Osteoblast (primary cell): ENCODE measurements at regions not wholly inside any gene's neighbourhood (a gene's known extent, or its start where the extent isn't known, plus 50 kb on each side); places are given as distances from the start of the nearest gene placed in this dataset.

Experiments
- DNase-seq: peaks from one replicate; pipeline ENCODE4 v3.0.0; 2011; ENCODE audit warnings: low spot score, mixed read lengths; ENCODE audit not compliant: insufficient read length; ENCODE audit errors: missing footprints
- H2AFZ ChIP-seq: 2 replicates; pipeline ENCODE4 v1.6.0; 2011; ENCODE audit warnings: mild to moderate bottlenecking, low read length
- H3K27ac ChIP-seq: 2 replicates; pipeline ENCODE4 v1.5.1; 2011; ENCODE audit warnings: mild to moderate bottlenecking, low read depth, low read length, moderate library complexity
- H3K27me3 ChIP-seq: 2 replicates; pipeline ENCODE4 v1.6.0; 2012; ENCODE audit warnings: mild to moderate bottlenecking, control low read depth, inconsistent platforms, low read length, moderate library complexity; ENCODE audit not compliant: insufficient read depth
- H3K36me3 ChIP-seq: 2 replicates; pipeline ENCODE4 v1.5.1; 2011; ENCODE audit warnings: mild to moderate bottlenecking, low read length, control low read depth, moderate library complexity; ENCODE audit not compliant: insufficient read depth
- H3K4me1 ChIP-seq: 2 replicates; pipeline ENCODE4 v1.5.1; 2011; ENCODE audit warnings: mild to moderate bottlenecking, low read length, control low read depth, moderate library complexity; ENCODE audit not compliant: insufficient read depth
- H3K4me2 ChIP-seq: 2 replicates; pipeline ENCODE4 v1.6.0; 2011; ENCODE audit warnings: mild to moderate bottlenecking, low read length; ENCODE audit not compliant: insufficient read depth
- H3K4me3 ChIP-seq: fragments of 200-600 bp; sonication (generic); 3 replicates; pipeline ENCODE4 v1.5.1; 2012; ENCODE audit warnings: mild to moderate bottlenecking, low read length, inconsistent platforms; ENCODE audit not compliant: insufficient read depth
- H3K79me2 ChIP-seq: 2 replicates; pipeline ENCODE4 v1.6.0; 2012; ENCODE audit warnings: mild to moderate bottlenecking, low read length, control low read depth, inconsistent platforms; ENCODE audit not compliant: insufficient read depth
- H3K9me3 ChIP-seq: 2 replicates; pipeline ENCODE4 v1.5.1; 2011; ENCODE audit warnings: low read depth, low read length, control low read depth
- H4K20me1 ChIP-seq: 2 replicates; pipeline ENCODE4 v1.6.0; 2012; ENCODE audit warnings: mild to moderate bottlenecking, low read length, control low read depth; ENCODE audit not compliant: insufficient read depth
- CTCF ChIP-seq: IDR thresholded peaks from 2 replicates; pipeline ENCODE4 v1.5.1; 2011; ENCODE audit warnings: mild to moderate bottlenecking, low read depth, low read length, moderate library complexity; ENCODE audit errors: extremely low read depth

- Histone ChIP-seq H3K4me3 (no peak overlapping the region), H3K27me3 (peaks cover 43% of the 10 kb centered on the region), H3K27ac (no peak overlapping the region), H4K20me1 (no peaks in the 10 kb centered on the region), H3K4me2 (no peak overlapping the region), H3K36me3 (no peaks in the 10 kb centered on the region), H3K4me1 (no peaks in the 10 kb centered on the region), H2AFZ (no peak overlapping the region), H3K79me2 (no peaks in the 10 kb centered on the region), H3K9me3 (no peaks in the 10 kb centered on the region)
- DNase-seq, result no peak
- TF ChIP-seq CTCF, result no peak
Observed at GRCh38 chr4:17398035-17398434, 113.9 kb downstream of the QDPR start.

DNA sequence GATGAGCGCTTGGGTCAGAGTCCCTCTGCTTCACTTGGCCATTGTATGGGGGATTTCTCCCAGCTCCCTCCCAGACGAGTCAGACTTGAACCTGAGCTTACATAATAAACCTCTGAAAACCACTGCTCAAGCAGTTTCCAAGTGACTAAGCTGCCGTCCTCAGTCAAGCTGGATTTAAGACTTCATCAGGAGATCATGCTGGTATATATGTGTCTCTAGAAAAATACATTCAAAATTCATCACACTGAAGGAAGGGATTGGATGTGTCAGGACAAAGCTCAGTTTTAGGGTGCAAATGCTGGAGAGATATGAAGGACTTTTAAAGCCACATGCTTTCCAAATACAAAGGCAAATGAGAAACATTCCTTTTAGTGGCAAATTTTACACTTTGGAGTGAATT is 114.3 kb downstream of the QDPR start:
- H3K36me3 ChIP-seq, result no peaks in the 10 kb centered on the region
- no peak for DNase-seq
- H3K9me3 ChIP-seq, result no peaks in the 10 kb centered on the region
- H2AFZ ChIP-seq, result no peak overlapping the region
- H4K20me1 ChIP-seq, result no peaks in the 10 kb centered on the region
- no peaks in the 10 kb centered on the region for H3K4me1 ChIP-seq
- no peak overlapping the region for H3K4me3 ChIP-seq
- H3K27ac ChIP-seq, result no peak overlapping the region
- peaks cover 43% of the 10 kb centered on the region for H3K27me3 ChIP-seq
- H3K4me2 ChIP-seq, result no peak overlapping the region
- no peak for TF ChIP-seq CTCF
- H3K79me2 ChIP-seq, result no peaks in the 10 kb centered on the region

DNA sequence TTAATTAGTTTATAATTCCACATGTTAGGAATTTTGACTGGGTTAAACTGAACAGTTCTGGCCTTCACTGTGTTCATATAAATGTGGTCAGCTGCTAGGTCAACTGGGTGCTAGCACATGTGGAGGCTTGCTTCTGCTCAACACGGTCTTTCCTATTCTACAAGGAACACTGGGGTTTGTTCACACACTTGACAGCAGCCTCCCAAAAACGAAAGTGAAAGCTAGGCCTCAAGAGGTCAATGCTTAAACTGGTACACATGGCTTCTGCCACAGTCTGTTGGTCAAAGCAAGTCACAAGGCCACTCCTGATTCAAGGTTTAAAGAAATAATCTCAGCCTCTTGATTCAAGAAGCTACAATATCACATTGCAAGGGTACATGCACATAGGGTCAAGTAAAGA is 126.5 kb downstream of the QDPR start:
- TF ChIP-seq CTCF, result no peak
- H3K27me3 ChIP-seq, result no peaks in the 10 kb centered on the region
- H3K4me1 ChIP-seq, result no peaks in the 10 kb centered on the region
- no peaks in the 10 kb centered on the region for H3K9me3 ChIP-seq
- H3K4me3 ChIP-seq, result no peak overlapping the region
- peak; percentile 67 for DNase-seq
- H3K27ac ChIP-seq, result no peak overlapping the region
- no peaks in the 10 kb centered on the region for H4K20me1 ChIP-seq
- H3K36me3 ChIP-seq, result no peaks in the 10 kb centered on the region
- peak overlapping the region; percentile 81 for H2AFZ ChIP-seq
- no peaks in the 10 kb centered on the region for H3K79me2 ChIP-seq
- H3K4me2 ChIP-seq, result peak overlapping the region; percentile 49

GRCh38 chr4:17380347-17380746 is 131.5 kb downstream of the QDPR start:
- H3K4me2 ChIP-seq, result no peak overlapping the region
- H3K4me1 ChIP-seq, result no peaks in the 10 kb centered on the region
- TF ChIP-seq CTCF, result no peak
- no peaks in the 10 kb centered on the region for H4K20me1 ChIP-seq
- peaks cover 3% of the 10 kb centered on the region for H3K27me3 ChIP-seq
- H3K79me2 ChIP-seq, result no peaks in the 10 kb centered on the region
- DNase-seq, result no peak
- no peak overlapping the region for H3K27ac ChIP-seq
- H3K36me3 ChIP-seq, result no peaks in the 10 kb centered on the region
- no peak overlapping the region for H2AFZ ChIP-seq
- H3K9me3 ChIP-seq, result no peaks in the 10 kb centered on the region
- H3K4me3 ChIP-seq, result no peak overlapping the region
